NCI-H748 (cell line): ENCODE measurements at regions not wholly inside any gene's neighbourhood (a gene's known extent, or its start where the extent isn't known, plus 50 kb on each side); places are given as distances from the start of the nearest gene placed in this dataset.
A peak's percentile ranks its signal among the peaks of the same experiment; 100 is the strongest.

Experiments
- DNase-seq: peaks from one replicate; lab custom pipeline; 2025; ENCODE audit not compliant: unreplicated experiment; lab: John Stamatoyannopoulos, UW

DNA sequence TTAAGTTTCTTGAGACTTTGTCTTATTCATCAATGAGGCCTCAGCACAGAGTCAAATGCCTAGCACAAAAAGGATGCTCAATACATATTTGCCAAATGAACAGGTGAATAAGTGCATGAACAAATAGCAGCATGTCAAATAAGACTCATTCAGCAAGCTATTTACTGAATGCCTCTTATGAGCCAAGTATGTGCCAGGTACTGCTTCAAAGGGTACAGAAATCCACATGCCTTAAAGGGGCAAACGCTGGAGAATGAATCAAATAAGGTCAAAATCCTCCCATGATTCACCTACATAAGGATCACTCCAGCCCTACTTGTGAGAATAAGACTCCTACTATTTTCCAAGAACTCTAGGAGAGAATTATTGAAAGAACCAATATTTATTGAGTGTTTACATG lies 260.2 kb upstream of the CPEB2 start:
- DNase-seq, result peak; percentile 1

DNA sequence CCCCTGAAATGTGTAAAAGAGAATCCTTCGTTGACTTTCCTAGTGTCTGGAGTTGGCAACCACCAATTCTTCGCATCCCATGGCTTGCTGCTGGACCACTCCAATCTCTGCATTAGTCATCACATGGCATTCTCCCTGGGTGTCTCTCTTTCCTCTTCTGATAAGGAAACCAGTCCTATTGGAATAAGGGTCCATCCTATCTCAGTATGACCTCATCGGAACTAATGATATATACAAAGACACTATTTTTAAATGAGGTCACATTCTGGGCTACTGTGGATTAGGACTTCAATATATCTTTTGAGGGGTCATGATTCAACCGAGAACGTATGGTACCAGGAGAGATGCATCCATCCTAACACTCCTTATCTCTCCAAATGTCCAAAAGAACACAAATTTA lies 259.1 kb upstream of the CPEB2 start:
- no peak for DNase-seq

DNA sequence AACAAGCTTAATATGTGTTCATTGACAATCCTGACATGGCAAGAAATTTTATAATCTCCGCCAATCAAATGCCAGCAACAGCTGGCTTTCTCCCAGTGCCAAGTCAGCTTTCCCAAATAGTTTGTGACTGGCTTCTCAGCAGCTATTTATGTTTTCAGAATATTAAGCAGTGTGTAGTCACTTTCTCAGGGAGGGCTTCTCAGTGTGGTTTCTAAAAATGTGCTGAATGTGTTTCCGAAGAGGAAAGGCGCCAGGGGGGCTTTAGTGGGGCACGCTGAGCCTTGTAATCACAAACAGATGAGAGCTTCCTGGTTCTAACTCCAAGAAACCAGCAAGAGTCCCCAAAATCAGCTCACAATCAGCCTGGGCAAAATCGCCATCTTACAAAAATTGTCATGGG lies 258.7 kb upstream of the CPEB2 start:
- DNase-seq, result no peak

DNA sequence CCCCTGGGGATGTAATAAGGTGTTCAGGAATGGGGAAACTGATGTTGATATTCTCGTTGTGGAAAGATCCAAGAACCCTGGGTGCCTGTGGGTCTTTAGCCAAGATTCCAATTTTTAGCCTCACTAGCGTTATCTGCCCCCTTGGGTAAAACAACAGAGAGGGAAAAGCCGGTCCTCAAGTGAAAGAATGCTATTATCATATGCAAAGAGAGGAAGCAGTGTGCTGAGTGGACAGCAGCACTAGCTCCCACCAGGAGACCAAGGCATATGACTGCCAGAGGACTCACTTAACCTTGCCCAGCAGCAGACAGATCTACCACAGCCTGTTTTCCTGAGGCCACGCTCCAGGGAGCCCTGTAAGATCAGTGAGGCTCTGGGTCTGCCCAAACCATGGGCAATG lies 257.9 kb upstream of the CPEB2 start:
- no peak for DNase-seq

DNA sequence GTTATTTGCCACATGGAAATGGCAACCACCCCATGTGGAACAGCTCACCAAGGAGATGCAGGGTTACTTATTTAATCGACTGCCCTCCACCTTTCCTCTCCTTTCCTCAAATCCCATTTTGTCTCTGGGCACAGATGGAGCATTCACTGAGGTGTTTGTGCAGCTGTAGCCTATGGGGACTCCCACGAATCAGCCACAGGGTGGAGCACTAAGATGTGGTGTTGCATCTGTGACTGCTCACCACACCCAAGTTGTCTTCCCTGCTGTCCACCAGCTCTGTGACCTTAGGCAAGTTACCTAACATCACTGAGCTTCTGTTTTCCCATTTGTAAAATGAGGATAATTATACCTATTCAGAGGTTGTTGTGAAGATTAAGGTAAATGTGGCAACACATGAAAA lies 252.4 kb upstream of the CPEB2 start:
- DNase-seq, result peak; percentile 70

DNA sequence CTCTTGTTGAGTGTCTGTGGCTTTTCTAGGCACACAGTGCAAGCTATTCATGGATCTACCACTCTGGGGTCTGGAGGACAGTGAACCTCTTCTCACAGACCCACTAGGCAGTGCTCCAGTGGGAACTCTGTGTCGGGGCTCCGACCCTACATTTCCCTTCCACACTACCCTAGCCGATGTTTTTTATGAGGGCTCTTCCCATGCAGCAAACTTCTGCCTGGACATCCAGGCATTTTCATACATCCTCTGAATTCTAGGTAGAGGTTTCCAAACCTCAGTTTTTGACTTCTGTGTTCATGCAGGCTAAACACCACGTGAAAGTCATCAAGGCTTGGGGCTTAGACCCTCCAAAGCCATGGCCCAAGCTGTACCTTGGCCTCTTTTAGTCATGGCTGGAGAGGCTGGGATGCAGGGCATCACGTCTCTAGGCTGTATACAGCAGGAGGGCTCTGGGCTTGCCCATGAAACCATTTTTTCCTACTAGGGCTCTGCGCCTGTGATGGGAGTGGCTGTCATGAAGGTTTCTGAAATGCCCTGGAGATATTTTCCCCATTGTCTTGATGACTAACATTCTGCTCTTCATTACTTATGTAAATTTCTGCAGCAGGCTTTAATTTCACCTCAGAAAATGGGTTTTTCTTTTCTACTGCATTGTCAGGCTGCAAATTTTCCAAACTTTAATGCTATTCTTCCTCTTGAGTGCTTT lies 249.8 kb upstream of the CPEB2 start:
- DNase-seq, result no peak

DNA sequence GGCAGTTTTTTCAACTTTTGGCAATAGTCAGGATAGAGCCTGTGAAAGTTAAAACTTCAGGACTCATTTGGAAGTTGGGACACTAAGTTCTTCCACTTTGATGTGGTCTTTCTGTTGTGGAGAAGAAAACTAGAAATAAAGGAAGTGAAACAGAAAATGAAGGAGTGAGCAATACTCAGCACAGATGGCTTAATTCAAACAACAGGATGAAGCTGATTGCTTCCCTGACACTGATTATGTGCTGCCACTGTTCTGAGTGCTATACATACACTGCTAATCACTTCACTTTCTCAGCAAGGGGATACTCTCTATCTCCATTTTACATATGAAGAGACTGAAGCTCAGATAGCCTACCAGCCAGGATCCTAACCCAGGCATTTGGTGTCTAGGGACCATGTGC lies 235.1 kb upstream of the CPEB2 start:
- no peak for DNase-seq

DNA sequence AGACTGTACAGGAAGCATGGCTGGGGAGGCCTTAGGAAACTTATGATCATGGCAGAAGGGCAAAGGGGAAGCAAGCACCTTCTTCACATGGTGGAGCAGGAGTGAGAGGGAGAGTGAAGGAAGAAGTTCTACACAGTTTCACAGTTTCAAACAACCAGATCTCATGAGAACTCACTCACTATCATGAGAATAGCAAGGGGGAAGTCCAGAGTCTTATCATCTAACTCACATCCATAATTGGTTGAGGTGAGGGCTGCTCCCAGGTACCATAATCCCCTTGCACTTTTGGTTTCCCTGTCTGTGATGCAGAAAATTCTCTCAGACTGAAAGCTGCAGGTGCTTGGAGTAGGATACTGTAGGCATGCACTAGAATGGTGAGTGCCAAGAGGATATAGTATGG lies 233.8 kb upstream of the CPEB2 start:
- no peak for DNase-seq

DNA sequence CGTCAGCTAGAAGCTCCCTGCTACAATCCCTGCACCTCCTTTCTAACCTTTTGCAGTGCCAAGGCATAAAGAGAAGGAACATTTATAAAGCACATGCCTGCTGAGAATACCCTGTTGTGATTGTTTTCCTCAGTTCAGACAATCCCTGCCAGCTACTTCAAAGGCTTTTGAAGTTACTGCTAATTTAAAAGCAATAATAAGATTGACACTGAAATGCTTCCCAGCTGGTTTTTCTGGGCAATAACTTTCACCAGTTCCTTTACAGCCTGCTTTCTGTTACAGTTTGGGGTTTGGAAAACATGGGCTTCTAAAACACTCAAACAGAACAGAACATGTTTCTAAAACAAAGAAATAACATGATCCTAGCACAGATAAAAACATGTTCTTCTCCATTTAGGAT lies 232.3 kb upstream of the CPEB2 start:
- DNase-seq, result no peak

DNA sequence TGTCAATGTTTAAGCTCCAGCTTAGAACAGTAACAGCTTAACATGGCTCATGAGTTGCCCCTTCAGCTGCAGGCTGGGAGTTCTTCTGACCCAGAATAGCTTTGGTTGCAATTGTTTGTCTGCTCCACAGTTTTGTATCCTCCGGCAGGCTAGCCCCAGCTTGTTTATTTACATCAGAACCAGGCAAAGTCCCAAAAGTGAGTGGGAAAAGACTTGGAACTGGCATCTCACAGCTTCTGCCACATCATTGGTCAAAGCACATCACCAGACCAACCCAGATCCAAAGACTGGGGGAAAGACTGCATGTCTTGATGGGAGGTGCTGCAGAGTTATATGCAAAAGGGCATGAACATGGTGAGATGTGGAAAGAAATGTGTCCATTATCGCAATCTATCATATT lies 231.2 kb upstream of the CPEB2 start:
- no peak for DNase-seq

DNA sequence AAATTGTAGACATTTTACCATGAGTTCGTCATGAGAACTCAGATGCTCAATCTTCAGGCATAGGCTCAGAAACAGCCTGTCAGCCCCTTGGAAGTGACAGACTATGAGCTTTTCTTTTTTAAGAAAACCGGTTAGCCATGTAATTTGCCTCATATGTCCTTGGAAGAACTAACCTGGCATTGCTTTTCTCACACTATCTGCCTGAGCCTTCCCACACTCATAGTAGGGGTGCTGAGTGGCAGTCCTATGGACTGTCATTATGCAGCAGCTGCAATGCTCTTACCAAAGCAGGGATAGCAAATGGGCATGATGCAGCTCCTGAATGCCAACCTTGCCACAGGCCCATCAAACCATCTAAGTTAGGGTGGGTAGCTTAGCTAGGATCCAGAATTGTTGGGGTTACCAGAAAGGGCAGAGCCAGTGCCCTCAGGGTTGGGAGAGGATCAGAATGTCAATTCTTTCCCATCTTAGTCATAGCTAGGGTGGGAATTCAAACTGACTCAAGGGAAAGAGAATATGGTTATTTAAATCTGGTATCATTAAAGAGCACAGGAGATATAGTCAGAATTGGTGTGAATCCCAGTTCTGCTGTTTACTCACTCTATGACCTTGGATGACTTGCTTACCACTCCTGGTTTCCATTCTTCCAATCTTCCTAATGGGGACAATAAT lies 230.6 kb upstream of the CPEB2 start:
- DNase-seq, result no peak

DNA sequence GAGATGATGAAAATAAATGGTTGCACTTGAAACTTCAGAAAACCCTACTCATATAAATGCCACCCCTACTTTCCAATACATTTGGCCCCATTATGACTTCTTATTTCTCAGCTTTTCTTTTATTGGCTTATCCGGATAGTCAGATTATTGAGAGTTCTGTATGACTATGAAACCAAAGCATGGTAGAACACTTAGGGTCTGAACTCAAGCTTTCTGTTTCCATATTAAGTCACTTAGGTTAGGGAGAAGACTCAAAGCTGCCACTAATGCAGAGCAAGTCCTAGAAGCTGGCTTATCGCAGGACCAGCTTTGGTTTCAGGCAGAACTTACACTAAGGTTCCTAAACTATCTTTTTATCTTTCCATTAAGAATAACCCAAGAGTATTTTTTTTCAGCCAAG lies 229.9 kb upstream of the CPEB2 start:
- no peak for DNase-seq

DNA sequence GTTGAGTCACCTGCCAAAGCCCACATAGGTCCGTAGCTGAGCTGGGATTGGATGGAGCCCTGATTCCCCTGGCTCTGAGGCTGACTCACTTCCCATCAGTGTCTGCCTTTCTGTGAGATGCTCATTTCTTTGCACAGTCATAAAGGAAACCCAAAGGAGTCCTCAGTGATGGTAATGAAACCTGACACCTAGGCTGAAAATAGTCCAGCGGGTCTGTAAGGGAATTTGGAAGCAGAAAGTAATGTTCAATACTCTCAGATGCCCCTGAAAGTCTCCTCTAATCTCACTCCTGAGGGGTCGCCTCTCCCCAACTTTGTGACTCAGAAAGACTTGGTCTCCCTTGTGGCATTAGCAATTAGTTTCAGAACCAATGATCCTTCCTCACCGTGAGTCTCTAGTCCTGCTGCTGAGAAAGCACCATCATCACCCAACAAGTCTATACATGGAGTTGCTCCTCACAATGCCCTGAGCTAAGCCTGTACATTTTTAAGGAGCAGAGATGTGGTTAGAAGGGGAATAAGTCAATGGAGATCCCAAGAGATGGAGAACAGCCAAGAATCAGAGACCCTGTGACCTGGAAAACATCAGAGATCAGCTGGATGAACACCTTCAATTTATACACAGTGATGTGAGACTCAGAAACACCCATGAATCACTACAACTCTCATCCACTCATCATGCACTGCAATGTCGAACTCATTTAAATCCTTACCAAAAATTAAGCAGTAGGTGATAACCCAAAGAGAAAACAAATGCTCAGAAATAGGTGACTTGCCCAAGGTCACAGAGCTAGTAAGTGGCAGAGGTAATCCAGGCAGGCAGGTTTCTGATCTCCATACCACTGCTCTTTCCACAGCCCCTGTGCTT lies 219.0 kb upstream of the CPEB2 start:
- DNase-seq, result no peak

DNA sequence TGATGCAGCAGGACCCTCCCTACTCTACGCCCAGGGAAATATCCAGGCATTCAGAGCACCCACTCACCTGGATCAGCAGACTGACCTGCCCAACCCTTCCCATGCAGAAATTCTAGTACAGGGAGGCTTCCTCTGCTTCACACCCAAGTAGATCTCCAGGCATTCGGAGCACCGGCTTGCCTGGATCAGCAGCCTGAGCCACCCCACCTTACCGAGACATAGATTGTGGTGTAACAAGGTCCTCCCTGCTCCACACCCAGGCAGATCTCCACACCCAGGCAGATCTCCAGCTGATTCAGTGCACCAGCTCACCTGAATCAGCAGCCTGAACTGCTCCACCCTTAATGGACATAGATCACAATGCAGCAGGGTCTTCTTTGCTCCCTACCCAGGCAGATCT lies 215.1 kb upstream of the CPEB2 start:
- DNase-seq, result no peak

DNA sequence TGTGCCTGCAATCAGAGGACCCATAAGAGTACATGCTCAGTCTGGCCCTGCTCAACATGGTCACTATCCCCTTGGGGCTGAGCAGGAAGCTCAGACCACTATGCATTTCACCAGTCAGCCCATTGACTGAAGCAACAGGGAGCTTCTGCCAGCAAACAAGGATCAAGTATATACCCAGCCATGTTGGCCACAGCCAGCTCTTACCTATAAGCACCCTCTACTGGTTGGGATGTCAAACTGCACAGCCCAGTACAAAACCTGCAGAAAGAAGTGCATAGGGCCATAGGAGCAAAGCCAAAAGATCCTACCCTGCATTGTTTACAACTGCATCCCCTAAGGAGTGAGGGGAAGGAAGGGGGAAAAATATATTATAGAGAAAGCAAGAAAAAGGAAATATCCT lies 214.4 kb upstream of the CPEB2 start:
- peak; percentile 31 for DNase-seq

DNA sequence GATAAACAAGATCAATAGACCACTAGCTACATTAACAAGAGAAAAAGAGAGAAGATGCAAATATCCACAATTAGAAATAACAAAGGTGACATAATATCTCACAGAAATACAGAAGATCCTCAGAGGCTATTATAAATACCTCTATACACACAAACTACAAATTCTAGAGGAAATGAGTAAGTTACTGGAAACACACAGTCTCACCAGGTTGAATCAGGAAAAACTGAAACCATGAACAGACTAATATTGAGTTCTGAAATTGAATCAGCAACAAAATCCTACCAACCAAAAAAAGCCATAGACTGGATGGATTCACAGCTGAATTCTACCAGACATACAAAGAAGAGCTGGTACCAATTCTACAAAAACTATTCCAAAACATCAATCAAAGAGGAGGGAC lies 211.8 kb upstream of the CPEB2 start:
- DNase-seq, result no peak

DNA sequence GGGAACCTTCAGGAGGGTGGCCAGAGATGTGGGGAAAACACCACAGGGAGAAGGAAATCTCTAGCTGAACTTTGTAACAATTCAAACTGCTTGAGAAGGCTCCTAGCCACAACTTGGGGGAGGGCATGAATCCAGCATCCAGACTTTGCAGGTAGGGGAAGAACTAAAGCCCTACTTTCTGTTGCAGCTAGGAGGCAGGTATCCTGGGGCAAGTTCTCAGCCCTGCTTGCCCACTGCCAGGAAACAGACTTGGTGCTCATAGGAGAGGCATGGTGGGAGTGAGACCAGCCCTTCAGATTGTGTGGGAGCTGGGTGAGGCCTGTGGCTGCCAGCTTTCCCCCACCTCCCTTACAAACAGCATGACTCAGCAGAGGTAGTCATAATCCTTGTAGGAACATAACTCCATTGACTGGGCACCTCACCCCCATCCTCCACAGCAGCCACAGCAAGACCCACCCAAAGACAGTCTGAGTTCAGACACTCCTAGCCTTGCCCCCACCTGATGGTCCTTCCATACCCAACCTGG lies 209.5 kb upstream of the CPEB2 start:
- DNase-seq, result no peak

DNA sequence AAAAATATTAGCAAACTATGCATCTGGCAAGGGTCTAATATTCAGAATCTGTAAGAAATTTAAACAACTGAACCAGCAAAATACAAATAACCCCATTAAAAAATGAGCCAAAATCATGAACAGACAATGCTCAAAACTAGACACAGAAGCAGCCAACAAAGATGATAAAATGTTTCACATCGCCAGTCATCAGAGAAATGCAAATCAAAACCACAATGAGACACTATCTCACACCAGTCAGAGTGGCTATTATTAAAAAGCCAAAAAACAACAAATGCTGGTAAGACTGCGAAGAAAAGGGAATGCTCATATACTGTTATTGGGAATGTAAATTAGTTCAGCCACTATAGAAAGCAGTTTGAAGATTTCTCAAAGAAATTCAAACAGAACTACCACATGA lies 201.3 kb upstream of the CPEB2 start:
- no peak for DNase-seq

DNA sequence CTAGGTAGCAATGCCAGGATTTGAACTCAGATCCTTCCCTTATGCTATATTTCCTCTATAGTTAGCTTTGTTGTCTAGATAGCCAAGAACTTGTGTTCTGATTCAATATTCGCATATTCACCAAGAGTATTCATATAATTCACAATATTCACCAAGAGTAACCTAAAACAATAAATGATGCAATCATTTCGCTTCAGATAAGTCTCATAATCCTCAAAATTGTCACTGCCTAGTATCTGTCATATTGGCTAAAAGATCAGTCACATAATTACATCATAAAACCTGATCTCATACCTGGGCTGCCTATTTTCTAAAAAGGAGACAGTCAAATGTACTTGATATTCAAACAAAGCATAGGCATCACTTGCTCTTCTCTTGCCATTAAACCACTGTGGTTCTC lies 199.7 kb upstream of the CPEB2 start:
- no peak for DNase-seq

DNA sequence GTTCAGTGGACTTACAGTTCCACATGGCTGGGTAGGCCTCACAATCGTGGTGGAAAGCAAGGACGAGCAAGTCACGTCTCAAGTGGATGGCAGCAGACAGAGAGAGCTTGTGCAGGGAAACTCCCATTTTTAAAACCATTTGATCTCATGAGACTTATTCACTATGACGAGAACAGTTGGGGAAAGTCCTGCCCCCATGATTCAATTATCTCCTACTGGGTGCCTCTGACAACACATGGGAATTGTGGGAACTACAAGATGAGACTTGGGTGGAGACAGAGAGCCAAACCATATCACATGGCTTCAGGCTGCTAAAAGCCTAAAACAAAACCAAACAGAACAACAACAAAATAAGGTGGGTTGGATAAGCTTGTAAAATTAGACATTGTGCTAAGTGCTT lies 194.4 kb upstream of the CPEB2 start:
- no peak for DNase-seq

DNA sequence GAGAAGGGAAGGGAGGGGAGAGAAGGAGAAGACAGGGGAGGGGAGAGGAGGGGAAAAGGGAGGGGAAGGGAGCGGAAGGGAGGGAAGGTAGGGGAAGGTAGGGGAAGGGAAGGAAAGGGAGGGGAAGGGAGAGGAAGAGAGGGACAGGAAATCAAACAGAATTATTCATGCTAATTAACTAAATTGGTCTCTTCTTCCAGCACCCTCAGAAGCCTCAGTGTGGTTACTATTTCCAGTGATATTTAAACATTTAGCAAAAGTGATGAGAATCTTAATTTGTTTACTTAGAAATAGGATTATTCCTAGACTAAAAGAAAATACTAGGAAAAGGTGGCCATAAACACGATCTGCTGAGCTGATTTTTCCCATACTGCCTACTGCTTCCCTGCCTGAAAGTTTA lies 193.1 kb upstream of the CPEB2 start:
- no peak for DNase-seq

DNA sequence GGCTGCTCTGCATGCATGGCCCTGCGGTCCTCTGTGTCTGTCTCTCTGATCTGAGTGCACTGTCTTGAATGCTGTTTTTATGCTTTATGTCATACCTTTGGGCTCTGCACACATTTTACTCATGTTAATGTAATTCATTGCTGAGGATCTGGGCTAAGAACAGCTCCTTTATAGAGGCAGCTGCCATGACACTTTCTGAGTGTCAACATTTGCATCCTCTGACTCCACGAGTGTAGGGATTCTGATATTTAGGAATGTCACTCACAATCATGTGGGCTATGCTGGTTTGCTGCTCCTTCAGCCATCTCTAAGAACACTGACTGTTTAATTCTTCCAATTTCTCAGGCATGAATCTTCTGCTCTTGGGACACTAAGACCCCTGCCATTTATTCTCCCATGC lies 192.2 kb upstream of the CPEB2 start:
- no peak for DNase-seq
